Testis (tissue), 2 donors: ENCODE measurements at regions not wholly inside any gene's neighbourhood (a gene's known extent, or its start where the extent isn't known, plus 50 kb on each side); places are given as distances from the start of the nearest gene placed in this dataset.

ENCODE experiments used
- POLR2A ChIP-seq: fragments of 450-650 bp; IDR thresholded peaks from one replicate; pipeline ENCODE4 v1.6.1; 2017; ENCODE audit warnings: antibody characterized with exemption, mild to moderate bottlenecking, moderate library complexity
- TF ChIP-seq, protein P1 (sequence below), 3 experiments: fragments of 450-650 bp in 2 of 3; fragments of 200-600 bp in 1 of 3; sonication (generic) in 1 of 3; IDR thresholded peaks; one replicate each; pipeline ENCODE4 v1.5.1; 2016 to 2019; ENCODE audit warnings: antibody characterized with exemption in 3 of 3, mild to moderate bottlenecking in 2 of 3, moderate library complexity in 1 of 3

DNA sequence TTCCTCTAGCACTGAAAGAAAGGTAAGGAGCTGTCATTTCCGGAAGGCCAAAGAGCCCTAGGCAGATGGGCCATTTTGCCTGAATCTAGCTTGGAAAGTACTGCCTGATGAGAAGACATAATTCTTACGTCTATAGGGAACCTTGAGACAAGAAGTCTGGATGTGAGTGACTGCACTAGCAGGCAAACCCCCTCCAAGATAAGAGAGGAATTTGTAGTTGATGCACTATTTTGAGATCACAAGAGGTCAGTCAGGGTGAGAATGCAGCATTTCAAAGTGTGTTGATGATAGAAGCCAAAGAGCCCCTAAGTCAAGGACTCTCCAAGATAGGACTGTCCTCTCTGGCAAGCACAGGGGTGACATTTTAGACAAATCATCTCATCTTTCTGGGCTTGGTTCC, 99.2 kb downstream of the HES1 start:
- TF ChIP-seq, protein P1, sequence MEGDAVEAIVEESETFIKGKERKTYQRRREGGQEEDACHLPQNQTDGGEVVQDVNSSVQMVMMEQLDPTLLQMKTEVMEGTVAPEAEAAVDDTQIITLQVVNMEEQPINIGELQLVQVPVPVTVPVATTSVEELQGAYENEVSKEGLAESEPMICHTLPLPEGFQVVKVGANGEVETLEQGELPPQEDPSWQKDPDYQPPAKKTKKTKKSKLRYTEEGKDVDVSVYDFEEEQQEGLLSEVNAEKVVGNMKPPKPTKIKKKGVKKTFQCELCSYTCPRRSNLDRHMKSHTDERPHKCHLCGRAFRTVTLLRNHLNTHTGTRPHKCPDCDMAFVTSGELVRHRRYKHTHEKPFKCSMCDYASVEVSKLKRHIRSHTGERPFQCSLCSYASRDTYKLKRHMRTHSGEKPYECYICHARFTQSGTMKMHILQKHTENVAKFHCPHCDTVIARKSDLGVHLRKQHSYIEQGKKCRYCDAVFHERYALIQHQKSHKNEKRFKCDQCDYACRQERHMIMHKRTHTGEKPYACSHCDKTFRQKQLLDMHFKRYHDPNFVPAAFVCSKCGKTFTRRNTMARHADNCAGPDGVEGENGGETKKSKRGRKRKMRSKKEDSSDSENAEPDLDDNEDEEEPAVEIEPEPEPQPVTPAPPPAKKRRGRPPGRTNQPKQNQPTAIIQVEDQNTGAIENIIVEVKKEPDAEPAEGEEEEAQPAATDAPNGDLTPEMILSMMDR (IDR thresholded peaks at IDR 0.05), result no peak
- no peak for TF ChIP-seq POLR2A
